SK-N-SH treated with all-trans-retinoic acid at 6 μM for 48 hours (cell line): ENCODE measurements at regions not wholly inside any gene's neighbourhood (a gene's known extent, or its start where the extent isn't known, plus 50 kb on each side); places are given as distances from the start of the nearest gene placed in this dataset.

Experiments
- ARNTL ChIP-seq: fragments of 450-650 bp; formaldehyde crosslinking; IDR thresholded peaks from 2 replicates; pipeline ENCODE4 v1.5.0; 2020; ENCODE audit warnings: low read depth, mild to moderate bottlenecking, moderate library complexity, borderline replicate concordance
- ISL1 ChIP-seq: fragments of 250-450 bp; sonication (Bioruptor Pico); IDR thresholded peaks from 2 replicates; pipeline ENCODE4 v2.1.2; 2022; ENCODE audit warnings: mild to moderate bottlenecking, moderate library complexity
- PATZ1 ChIP-seq: fragments of 250-450 bp; sonication (Bioruptor Pico); IDR thresholded peaks from 2 replicates; pipeline ENCODE4 v1.8.0; 2020; ENCODE audit warnings: mild to moderate bottlenecking, moderate library complexity, borderline replicate concordance
- POU6F1 ChIP-seq: fragments of 250-450 bp; sonication (Bioruptor Pico); IDR thresholded peaks from 2 replicates; pipeline ENCODE4 v1.8.0; 2021; ENCODE audit warnings: low read depth, mild to moderate bottlenecking, moderate library complexity, borderline replicate concordance
- PPARA ChIP-seq: fragments of 250-450 bp; sonication (Bioruptor Pico); IDR thresholded peaks from 2 replicates; pipeline ENCODE4 v1.5.0; 2020; ENCODE audit warnings: mild to moderate bottlenecking, borderline replicate concordance
- RARB ChIP-seq: fragments of 250-450 bp; sonication (Bioruptor Pico); IDR thresholded peaks from 2 replicates; pipeline ENCODE4 v1.8.0; 2021; ENCODE audit warnings: mild to moderate bottlenecking, moderate library complexity
- TCF4 ChIP-seq: fragments of 250-450 bp; sonication (Bioruptor Pico); IDR thresholded peaks from 2 replicates; pipeline ENCODE4 v1.8.0; 2021; ENCODE audit warnings: mild to moderate bottlenecking, moderate library complexity, borderline replicate concordance
- TOX ChIP-seq: fragments of 250-450 bp; sonication (Bioruptor Pico); IDR thresholded peaks from 2 replicates; pipeline ENCODE4 v1.8.0; 2021; ENCODE audit warnings: mild to moderate bottlenecking, moderate library complexity, borderline replicate concordance
- ZFP3 ChIP-seq: fragments of 250-450 bp; sonication (Bioruptor Pico); IDR thresholded peaks from 2 replicates; pipeline ENCODE4 v1.5.0; 2020; ENCODE audit warnings: mild to moderate bottlenecking, moderate library complexity
- ZFP30 ChIP-seq: fragments of 450-650 bp; formaldehyde crosslinking; IDR thresholded peaks from 2 replicates; pipeline ENCODE4 v1.5.0; 2022; ENCODE audit warnings: mild to moderate bottlenecking, moderate library complexity

- no peak for TF ChIP-seq RARB
- no peak for TF ChIP-seq ARNTL (CRISPR knock-in tag)
- TF ChIP-seq TOX (CRISPR knock-in tag): no peak
- no peak for TF ChIP-seq ISL1 (CRISPR knock-in tag)
- no peak for TF ChIP-seq POU6F1
- no peak for TF ChIP-seq PATZ1 (CRISPR knock-in tag)
- TF ChIP-seq ZFP30 (CRISPR knock-in tag): no peak
- no peak for TF ChIP-seq PPARA
- TF ChIP-seq TCF4 (CRISPR knock-in tag): no peak
- TF ChIP-seq ZFP3 (CRISPR knock-in tag): no peak
Observed at GRCh38 chr13:105087945-105088344, 1447.5 kb downstream of the EFNB2 start.
